OCI-LY1 (cell line): ENCODE measurements at regions not wholly inside any gene's neighbourhood (a gene's known extent, or its start where the extent isn't known, plus 50 kb on each side); places are given as distances from the start of the nearest gene placed in this dataset.

Experiments used
- H2AFZ ChIP-seq: fragments of 200-600 bp; sonication (generic), shearing (Covaris generic); 2 replicates; pipeline ENCODE4 v1.6.0; 2014; ENCODE audit warnings: antibody characterized with exemption, mild to moderate bottlenecking, low read length
- H3F3A ChIP-seq: fragments of 200-600 bp; sonication (generic), shearing (Covaris generic); 2 replicates; pipeline ENCODE4 v1.6.0; 2014; ENCODE audit warnings: mild to moderate bottlenecking, antibody characterized with exemption, low read length, moderate library complexity; ENCODE audit not compliant: insufficient read depth
- H3K27ac ChIP-seq: fragments of 200-600 bp; sonication (generic); 2 replicates; pipeline ENCODE4 v1.5.1; 2014; ENCODE audit warnings: low read length, mixed run types, mild to moderate bottlenecking, low read depth; ENCODE audit not compliant: poor library complexity, severe bottlenecking
- H3K27me3 ChIP-seq: fragments of 200-600 bp; sonication (generic); 2 replicates; pipeline ENCODE4 v1.6.0; 2014; ENCODE audit warnings: antibody characterized with exemption, mild to moderate bottlenecking, low read length, moderate library complexity; ENCODE audit not compliant: insufficient read depth
- H3K36me3 ChIP-seq: fragments of 200-600 bp; sonication (generic); 2 replicates; pipeline ENCODE4 v1.6.1; 2014; ENCODE audit warnings: mild to moderate bottlenecking, antibody characterized with exemption, low read length, moderate library complexity, mixed read lengths; ENCODE audit not compliant: insufficient read depth
- H3K4me1 ChIP-seq: fragments of 200-600 bp; sonication (generic); 2 replicates; pipeline ENCODE4 v1.5.1; 2014; ENCODE audit warnings: mild to moderate bottlenecking, low read length, moderate library complexity; ENCODE audit not compliant: insufficient read depth, severe bottlenecking
- H3K4me2 ChIP-seq: fragments of 200-600 bp; sonication (generic), shearing (Covaris generic); 2 replicates; pipeline ENCODE4 v1.6.1; 2014; ENCODE audit warnings: low read length
- H3K4me3 ChIP-seq: fragments of 200-600 bp; sonication (generic); 2 replicates; pipeline ENCODE4 v1.5.1; 2014; ENCODE audit warnings: low read length, low read depth, mild to moderate bottlenecking, mixed read lengths; ENCODE audit not compliant: poor library complexity, severe bottlenecking
- H3K79me2 ChIP-seq: fragments of 200-600 bp; shearing (Covaris generic); 2 replicates; pipeline ENCODE4 v1.6.1; 2016; ENCODE audit warnings: mixed run types, low read length, mixed read lengths; ENCODE audit not compliant: insufficient read depth
- H3K9ac ChIP-seq: fragments of 200-600 bp; sonication (generic), shearing (Covaris generic); 2 replicates; pipeline ENCODE4 v1.6.1; 2014; ENCODE audit warnings: mild to moderate bottlenecking, low read length, mixed read lengths
- H3K9me2 ChIP-seq: fragments of 200-600 bp; sonication (generic), shearing (Covaris generic); 2 replicates; pipeline ENCODE4 v1.6.1; 2014; ENCODE audit warnings: low read depth, mild to moderate bottlenecking, low read length, mixed read lengths
- H3K9me3 ChIP-seq: fragments of 200-600 bp; shearing (Covaris generic); 2 replicates; pipeline ENCODE4 v1.6.1; 2014; ENCODE audit warnings: low read length, mixed read lengths
- H4K20me1 ChIP-seq: fragments of 200-600 bp; sonication (generic), shearing (Covaris generic); 2 replicates; pipeline ENCODE4 v1.6.0; 2016; ENCODE audit warnings: mild to moderate bottlenecking, low read length; ENCODE audit not compliant: insufficient read depth
- CTCF ChIP-seq: fragments of 200-600 bp; sonication (generic), shearing (Covaris generic); IDR thresholded peaks from 2 replicates; pipeline ENCODE4 v1.5.1; 2017; ENCODE audit warnings: mild to moderate bottlenecking, antibody characterized with exemption, low read length, moderate library complexity, mixed read lengths
- EZH2 ChIP-seq: fragments of 200-600 bp; sonication (generic), shearing (Covaris generic); IDR thresholded peaks from 2 replicates; pipeline ENCODE4 v1.8.0; 2017; ENCODE audit warnings: borderline replicate concordance, mixed run types, mild to moderate bottlenecking, antibody characterized with exemption, low read length, moderate library complexity, mixed read lengths

- no peaks in the 10 kb centered on the region for H3F3A ChIP-seq
- H3K27ac ChIP-seq: no peak overlapping the region
- no peaks in the 10 kb centered on the region for H3K36me3 ChIP-seq
- no peak overlapping the region for H3K4me3 ChIP-seq
- H2AFZ ChIP-seq: no peak overlapping the region
- H3K4me1 ChIP-seq: no peaks in the 10 kb centered on the region
- no peaks in the 10 kb centered on the region for H3K27me3 ChIP-seq
- H3K9ac ChIP-seq: no peak overlapping the region
- H3K79me2 ChIP-seq: no peaks in the 10 kb centered on the region
- H4K20me1 ChIP-seq: no peaks in the 10 kb centered on the region
- no peak overlapping the region for H3K4me2 ChIP-seq
- H3K9me2 ChIP-seq: no peaks in the 10 kb centered on the region
- no peaks in the 10 kb centered on the region for H3K9me3 ChIP-seq
- no peak for TF ChIP-seq CTCF
- no peak for TF ChIP-seq EZH2
These were observed 144.6 kb upstream of the CDKN3 start for GRCh38 chr14:54252072-54252730.

GRCh38 chr14:54253195-54253947, 143.4 kb upstream of the CDKN3 start:
- no peaks in the 10 kb centered on the region for H3K79me2 ChIP-seq
- H3K9me3 ChIP-seq: no peaks in the 10 kb centered on the region
- no peaks in the 10 kb centered on the region for H3K9me2 ChIP-seq
- H3K4me3 ChIP-seq: no peak overlapping the region
- no peak overlapping the region for H3K27ac ChIP-seq
- H3F3A ChIP-seq: no peaks in the 10 kb centered on the region
- no peak overlapping the region for H3K4me2 ChIP-seq
- no peaks in the 10 kb centered on the region for H3K4me1 ChIP-seq
- H4K20me1 ChIP-seq: no peaks in the 10 kb centered on the region
- TF ChIP-seq EZH2 (no peak), CTCF (no peak)
- H3K27me3 ChIP-seq: no peaks in the 10 kb centered on the region
- no peak overlapping the region for H2AFZ ChIP-seq
- H3K36me3 ChIP-seq: no peaks in the 10 kb centered on the region
- no peak overlapping the region for H3K9ac ChIP-seq

DNA sequence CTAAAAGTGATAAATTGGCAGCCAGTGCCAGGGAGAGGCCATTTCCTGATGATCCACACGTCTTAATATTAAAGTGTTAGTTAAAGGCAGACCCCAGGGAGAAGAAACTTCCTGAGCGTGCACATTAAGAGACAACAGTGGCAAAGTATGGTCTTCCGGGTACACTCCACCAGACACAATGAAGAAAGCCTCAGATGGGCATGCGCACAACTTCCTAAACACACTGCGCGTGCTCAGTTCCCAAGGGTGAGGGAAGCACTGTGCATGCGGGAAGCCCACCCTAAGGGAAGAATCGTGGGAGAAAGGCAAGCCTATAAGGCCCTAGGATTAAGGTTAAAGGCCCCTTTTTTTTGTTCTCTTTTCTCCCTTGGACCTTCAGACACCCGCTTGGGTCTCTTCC, 140.7 kb upstream of the CDKN3 start:
- Histone ChIP-seq H3K4me1 (no peaks in the 10 kb centered on the region), H2AFZ (no peak overlapping the region), H3K79me2 (no peaks in the 10 kb centered on the region), H3K4me3 (no peak overlapping the region), H3K9me2 (no peaks in the 10 kb centered on the region), H3K4me2 (no peak overlapping the region), H4K20me1 (no peaks in the 10 kb centered on the region), H3K9me3 (no peaks in the 10 kb centered on the region), H3K36me3 (no peaks in the 10 kb centered on the region), H3K9ac (no peak overlapping the region), H3F3A (no peaks in the 10 kb centered on the region), H3K27me3 (no peaks in the 10 kb centered on the region), H3K27ac (no peak overlapping the region)
- TF ChIP-seq EZH2: no peak
- no peak for TF ChIP-seq CTCF
